GM21381 (cell line): ENCODE measurements at regions not wholly inside any gene's neighbourhood (a gene's known extent, or its start where the extent isn't known, plus 50 kb on each side); places are given as distances from the start of the nearest gene placed in this dataset.
"Not testable (repeated sequence)": the region's sequence is repeated elsewhere in the genome, so short reads cannot be mapped to it uniquely, and the experiment has no call there.

Source experiments
- ATAC-seq: cut with Tn5 transposase; IDR thresholded peaks from one replicate; pipeline ENCODE4 v1.9.1; 2021; ENCODE audit warnings: mild to moderate bottlenecking, moderate library complexity; ENCODE audit not compliant: unreplicated experiment

DNA sequence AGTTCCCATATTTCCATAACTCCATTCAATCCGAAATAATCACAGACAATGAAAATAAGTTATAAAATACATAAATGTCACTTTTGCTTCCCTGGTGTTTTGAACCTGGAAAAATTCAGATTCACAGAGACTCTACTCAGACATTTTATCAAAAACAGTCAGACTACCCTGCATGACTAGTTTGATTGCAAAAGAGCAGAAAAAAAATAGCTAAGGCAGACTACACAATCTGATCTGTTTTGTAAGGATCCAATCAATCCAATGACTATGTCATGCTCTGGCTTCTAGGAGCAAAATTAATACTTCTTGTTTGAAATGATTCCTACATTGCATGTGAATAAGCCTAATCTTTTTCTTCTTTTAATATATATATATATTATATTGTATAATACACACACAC lies 1262.6 kb downstream of the EFNA5 start:
- no peak for ATAC-seq

DNA sequence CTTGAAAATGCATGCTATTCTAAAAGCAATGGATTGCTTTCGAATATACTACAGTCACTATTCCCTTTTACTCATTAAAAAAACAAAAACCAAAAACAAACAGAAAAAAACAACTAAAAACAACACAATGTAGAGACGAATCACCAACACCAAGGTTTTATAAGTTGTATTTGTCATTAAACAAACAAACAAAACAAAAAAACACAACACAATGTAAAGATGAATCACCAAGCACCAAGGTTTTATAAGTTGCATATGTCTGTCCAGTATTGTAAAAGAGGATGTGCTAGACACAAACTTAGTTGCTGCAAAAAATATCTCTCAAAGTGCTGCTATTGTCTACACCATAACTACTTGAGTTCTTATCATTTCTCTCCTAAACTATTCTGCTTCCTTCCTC lies 1269.2 kb downstream of the EFNA5 start:
- ATAC-seq: no peak

DNA sequence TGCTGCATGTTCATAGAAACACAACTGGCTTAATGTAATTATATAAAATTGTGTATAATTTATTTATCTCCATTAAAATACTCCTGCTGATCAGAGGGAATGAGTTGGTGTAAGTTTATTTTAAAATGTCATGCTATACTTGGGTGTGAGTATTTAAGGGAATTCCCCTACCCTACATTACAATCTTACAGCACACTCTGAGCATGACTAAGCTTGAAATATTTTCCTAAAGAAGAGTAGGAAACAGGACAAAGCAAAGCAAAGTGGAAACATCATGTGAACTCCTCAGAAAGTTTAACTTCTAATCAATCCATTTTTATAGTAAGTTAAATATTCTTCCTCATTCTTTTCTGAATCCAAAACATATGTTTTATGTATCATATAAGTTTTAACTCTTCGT lies 1271.3 kb downstream of the EFNA5 start:
- ATAC-seq: no peak

DNA sequence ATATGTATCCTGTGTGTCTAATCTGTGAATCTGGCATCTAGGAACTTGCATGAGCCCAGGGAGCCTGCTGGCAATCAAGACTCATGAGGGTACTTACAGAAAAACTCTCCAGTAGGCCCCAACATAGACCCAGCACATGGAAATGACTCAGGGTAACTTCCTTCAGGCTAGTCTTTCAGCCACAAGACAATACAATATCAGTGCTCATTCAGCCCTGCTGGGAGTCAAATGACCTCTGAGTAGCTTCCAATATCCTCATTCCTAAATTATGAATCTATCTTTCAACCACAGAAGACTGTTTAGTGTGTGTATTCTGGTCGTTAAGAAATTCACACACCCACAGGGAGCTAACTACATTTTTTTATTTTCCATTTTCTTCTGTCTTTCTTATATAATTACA lies 1273.0 kb downstream of the EFNA5 start:
- ATAC-seq: no peak

DNA sequence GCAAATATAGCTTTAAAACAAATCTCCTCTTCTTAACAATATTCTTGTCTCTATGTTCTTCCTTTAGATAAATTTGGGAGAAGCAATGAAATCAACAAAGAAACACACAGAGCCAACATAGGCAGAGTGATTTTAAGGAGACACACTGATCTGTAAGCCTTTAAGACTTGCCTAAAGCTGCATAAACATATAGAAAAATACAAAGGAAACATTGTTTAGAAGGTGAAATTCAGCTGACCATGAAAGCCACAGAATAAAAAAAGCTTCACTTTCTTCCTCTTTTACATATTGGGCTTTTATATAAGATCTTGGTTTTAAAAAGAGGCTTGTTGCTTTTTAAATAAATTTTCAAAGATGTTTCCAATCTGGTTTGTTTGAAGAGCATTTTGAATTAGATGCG lies 1277.5 kb downstream of the EFNA5 start:
- ATAC-seq: no peak

DNA sequence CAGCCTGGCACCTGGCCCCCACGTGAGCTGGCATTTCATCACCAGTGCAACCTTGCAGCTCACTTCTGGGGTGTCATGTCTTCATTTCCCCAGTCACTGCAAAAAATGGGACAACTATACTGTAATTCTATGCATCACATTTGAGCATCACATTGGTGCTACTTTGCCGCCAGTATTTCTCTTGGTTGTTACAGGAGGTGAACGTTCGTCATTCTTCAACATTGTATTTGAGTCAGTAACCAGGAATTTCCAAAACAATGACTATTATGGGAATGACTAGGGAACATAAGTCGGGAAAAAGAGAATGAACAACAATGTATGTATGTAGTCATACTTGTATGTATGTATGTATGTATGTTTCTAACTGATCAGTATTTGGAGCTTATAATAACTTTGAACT lies 1278.0 kb downstream of the EFNA5 start:
- ATAC-seq: no peak

DNA sequence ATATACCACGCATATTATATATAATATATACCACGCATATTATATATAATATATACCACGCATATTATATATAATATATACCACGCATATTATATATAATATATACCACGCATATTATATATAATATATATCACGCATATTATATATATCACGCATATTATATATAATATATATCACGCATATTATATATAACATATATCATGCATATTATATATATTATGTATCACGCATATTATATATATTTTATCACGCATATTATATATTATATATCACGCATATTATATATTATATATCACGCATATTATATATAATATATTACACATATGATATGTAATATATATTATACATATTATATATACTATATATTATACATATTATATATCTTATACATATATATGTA lies 1283.0 kb downstream of the EFNA5 start:
- not testable (repeated sequence) for ATAC-seq

DNA sequence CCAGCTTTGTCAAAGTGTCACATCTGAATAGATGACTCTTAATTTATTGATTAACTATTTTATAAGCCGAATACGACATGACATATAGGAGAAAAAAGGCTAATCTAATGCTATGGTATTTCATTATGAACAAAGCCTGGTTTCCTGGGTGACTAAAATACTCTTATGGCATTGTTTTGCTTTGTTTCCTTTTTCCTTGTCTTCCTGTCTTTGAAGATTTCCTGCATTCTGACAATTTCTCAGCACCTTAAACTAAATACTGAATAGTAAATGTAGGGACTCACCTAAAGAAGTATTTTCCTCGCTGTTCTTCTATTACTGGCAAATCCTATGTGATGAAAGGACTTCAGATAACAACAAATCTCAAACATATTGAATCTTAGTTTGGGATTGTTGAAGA lies 1284.5 kb downstream of the EFNA5 start:
- no peak for ATAC-seq

DNA sequence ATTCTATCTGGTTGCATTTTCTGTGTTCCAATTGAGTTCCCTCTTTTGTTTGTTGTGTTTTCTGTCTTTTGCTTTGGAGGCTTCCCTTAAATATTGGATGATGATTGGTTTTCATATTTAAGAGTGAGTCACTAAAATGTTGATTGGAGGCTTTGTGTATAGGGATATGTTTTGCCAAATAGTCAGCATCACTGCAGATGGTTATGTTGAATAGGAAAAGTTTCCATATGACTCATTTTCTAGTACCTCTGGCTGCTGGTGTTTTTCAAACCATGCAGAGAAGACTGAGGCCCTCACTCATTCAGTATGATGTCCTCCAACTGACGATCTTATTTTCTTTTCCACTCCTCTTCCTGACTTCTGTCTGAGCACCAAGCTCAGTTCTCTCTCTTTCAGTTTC lies 1290.0 kb downstream of the EFNA5 start:
- ATAC-seq: no peak

DNA sequence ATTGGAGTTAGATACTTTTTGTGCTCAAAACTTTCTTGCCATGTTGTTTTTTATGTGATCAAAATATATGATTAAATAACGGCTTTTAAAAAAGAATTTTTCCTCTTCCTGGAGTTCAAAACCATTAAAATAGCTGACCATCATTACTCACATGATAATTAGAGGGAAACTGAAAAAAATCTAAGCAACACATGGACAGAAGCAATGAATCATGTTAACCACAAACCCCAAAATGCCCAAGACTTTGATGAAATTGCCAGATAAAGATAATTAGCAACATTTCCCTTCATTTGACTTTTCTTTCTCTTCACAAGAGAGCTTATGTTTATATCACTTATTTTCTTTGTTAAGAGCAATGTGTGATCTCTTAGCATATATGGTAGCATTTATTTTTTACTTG lies 1294.2 kb downstream of the EFNA5 start:
- no peak for ATAC-seq

DNA sequence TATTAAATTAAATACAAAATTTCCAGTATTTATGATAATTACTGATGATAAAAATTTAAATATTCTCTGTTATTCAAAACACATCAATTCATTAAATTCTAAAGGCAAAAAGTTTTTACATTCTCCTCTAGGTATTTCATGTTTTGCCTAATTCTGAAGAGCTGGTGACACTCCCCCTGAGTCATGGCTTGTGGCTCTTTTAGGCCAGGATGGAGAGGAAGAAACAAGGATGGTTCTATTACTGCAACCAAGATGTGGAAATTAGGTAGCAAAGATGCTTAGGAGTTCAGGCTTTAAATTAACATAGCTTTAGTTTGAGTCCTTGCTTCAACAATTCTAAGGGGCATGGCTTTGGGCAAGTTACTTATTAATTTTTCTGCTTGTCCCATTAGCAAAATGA lies 1295.8 kb downstream of the EFNA5 start:
- no peak for ATAC-seq

DNA sequence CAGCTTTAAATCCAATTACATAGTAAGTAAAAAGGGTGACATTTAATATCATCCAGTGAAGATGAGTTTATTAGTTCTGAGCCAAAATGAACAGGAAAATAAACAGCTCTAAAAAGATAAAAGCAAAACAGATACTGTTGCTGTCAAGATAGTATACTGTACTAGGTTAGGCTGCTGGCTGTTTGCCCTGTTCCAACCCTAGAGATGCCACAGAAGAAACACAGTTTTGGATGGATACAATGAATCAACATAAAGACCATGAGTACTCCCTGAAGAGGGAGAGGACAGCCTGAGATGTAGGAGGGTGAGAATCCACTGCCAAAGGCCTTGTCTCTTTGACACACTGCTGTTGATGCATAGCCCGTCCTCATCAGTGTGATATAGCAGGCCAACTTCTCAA lies 1302.7 kb downstream of the EFNA5 start:
- ATAC-seq: no peak

DNA sequence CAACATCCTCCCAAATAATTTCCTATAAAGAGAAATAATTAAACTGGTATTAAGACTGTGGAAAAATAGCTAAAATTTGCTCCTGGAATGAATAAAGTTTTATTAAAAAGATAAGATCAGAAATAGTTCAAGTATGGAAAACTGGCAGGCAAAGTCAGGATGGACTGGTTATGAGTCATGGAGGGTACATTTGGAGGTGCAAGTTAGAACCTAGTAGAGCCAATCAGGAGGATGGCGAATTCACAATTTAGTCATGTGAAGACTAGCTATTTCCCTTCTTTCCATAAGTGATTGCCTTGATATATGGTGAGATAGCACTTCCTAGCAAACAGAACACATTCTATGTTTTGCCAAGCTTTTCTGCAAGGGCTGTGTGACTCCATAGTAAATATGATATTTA lies 1303.5 kb downstream of the EFNA5 start:
- no peak for ATAC-seq

DNA sequence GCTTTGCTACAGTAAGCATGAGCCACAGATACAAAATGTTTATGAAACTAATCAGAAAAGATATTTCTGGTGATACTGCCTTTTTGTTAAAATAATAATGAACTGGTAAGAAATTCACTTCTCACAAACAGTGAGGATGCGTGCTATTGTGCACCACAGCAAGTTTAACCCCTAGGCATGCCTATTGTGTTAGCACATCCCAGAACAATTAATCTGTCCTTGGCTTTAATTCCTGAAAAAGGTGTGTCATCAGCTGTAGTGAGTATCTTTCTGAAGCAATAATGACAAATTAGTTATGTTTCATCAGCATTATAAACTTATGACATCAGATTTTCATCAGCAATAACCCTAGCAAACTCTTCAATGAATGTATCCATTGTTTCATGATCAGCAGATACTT lies 1307.2 kb downstream of the EFNA5 start:
- ATAC-seq: no peak

DNA sequence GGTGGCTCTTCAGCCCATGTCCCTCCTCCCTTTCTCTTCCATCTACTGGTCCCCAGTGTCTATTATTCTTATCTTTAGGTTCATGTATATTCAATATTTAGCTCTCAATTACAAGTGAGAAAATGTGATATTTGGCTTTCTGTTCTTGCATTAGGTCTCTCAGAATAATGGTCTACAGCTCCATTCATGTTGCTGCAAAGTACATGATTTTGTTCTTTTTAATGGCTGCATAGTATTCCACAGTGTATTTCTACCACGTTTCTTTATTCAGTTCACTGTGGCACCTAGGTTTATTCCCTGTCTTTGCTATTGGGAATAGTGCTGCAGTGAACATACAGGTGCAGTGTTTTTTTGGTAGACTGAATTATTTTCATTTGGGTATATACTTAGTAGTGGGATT lies 1308.8 kb downstream of the EFNA5 start:
- no peak for ATAC-seq

DNA sequence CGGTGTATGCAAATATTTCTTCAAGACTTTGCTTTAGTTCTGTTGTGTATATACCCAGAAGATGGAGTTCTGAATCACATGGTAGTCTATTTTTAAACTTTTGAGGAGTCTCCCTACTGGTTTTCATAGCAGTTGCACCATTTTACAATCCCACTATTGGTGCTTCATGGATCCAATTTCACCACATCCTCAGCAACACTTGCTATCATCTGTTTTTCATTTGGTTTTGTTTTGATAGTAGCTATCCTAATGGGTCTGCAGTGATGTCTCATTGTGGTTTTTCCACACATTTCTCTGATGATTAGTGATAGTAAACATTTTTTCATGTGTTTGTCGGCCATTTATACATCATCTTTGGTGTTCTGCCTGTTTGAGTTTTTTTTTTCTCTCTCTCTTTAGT lies 1339.3 kb downstream of the EFNA5 start:
- ATAC-seq: no peak

DNA sequence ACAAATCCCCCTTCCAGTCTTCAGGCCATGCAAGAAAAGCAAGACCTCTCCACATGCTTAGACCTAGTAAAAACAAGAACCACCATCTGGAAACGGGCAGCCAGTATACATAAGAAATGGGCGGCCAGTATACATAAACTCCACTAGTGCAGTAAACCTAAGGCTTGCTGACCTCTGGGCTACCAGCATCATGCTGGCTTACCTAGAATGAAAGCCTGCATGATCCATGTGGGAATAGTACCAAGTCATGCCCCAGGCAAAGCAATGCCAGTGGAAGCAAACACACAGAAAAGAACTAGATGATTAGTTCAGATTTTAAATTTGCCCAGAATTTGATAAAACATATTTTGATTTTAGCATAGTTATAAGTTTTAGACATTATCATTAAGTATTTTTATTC lies 1346.4 kb downstream of the EFNA5 start:
- no peak for ATAC-seq

DNA sequence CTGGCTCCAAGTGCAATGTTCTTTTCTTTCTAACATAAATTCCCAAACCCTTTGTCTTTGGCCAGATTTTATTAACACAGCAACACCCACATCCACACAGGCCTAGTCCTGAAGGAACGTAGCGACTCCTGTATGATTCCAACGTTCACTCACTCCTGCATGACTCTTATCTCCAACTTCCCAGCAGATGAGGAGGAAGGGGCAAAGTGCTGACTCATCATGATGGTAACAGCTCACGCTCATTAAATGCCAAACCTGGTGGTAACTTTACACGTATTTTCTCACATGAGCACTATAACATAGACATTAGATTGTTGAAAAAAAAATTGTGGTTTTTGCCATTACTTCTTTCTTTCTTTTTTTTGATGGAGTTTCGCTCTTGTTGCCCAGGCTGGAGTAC lies 1349.5 kb downstream of the EFNA5 start:
- no peak for ATAC-seq

DNA sequence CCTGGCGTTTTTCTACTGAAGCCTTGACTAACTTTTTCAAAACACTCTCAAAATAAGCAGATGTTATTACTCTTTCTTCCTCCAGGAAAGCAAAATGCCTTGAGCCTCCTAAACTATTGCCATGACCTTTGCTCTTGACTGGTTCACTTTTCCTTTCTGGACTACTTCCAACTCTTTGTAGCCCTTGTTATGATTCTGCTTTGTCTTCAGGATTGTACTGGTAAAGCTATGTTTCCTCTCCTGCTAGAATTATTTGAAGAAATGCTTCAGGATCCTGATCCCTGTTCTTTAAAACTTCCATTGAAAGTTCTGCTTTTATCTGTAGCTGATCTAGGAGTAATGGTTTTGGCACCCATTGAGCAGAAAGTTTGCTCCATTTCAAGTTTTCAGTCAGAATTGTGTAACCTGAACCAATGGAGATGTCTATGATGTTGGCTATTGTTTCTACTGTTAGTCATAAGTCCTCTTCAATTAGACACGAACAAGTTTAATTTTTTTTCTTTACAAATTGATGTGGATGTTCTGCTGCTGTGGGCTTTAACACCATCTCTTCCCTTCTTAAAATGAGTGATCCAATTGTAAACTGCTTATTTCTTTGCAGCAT lies 1356.4 kb downstream of the EFNA5 start:
- no peak for ATAC-seq

DNA sequence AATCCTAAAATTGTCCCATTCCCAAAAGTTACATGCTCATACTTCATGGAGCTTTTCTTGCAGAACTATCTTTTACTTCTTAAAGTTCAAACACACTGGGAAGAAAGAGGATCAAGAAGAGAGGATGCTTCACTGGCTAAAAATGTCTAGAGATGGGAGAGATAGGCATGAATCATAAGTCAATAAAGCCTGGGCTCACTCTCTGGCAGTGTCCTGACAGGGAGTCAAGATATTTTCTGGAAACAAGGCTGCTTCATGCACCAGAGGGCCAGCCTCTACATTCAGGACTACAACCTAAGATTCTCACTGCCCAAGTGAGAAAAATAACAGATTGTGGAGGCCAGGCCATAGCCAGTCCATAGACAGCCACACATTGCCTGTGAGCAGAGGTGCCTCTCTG lies 1358.4 kb downstream of the EFNA5 start:
- no peak for ATAC-seq

DNA sequence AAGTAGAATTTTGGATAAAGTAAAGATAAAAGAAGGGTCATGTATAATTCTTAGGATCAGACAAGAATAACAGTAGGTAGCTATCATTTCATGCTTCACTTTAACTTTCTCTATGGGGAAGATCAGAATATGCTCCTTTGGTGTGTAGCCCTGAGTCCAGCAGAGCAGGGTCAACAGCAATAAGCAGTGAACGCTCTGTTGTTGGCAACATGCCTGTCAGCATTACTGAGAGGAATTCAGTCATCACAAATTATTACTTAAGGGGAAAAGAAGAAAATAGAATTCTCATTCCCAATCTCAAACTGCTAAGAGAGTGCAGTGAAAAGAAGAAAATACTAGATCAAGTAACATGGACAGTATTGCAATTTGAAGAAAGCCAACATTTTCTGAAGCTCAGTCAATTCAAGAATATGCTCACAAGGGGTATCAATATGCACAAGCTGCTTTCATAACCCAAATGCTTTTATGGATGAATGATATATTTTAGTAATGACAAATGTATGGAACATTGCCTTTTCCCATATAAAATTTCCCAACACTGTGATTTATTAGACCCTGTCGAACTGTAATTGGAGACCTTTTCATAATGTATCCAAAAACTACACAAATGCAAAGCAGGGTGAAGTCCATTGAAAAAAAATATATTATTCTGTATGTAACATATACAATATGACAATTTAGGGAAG lies 1359.4 kb downstream of the EFNA5 start:
- ATAC-seq: no peak

DNA sequence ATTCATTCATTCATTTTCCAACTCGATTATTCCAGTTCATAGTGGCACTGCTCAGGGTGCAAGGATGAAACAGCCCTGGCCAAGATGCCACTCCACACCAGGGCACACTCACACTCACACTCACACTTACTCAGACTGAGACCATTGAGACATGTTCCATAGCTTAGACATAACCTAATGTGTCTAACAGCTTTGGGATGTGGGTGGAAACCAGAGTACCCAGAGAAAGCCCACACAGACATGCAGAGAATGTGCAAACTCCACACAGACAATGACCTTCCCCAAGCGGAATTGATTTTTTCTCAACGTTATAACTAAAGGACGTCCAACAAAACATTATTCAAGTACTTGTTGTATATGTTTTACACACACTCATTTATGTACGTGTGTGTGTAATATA lies 1363.5 kb downstream of the EFNA5 start:
- ATAC-seq: no peak
